ENCODE measurements at regions not wholly inside any gene's neighbourhood (a gene's known extent, or its start where the extent isn't known, plus 50 kb on each side); places are given as distances from the start of the nearest gene placed in this dataset.
"Not testable (repeated sequence)": the region's sequence is repeated elsewhere in the genome, so short reads cannot be mapped to it uniquely, and the experiment has no call there.

GRCh38 chr5:112533362-112533761 is 114.3 kb upstream of the EPB41L4A start:
- no peaks in the 10 kb centered on the region for H3K9me3 ChIP-seq (ENCODE audit: control insufficient read depth, insufficient read depth, low read length)
- H3K4me1 ChIP-seq (ENCODE audit: control insufficient read depth, insufficient read depth, low read length) = peaks cover 4% of the 10 kb centered on the region; the same call in 1 of the 2 replicates
- no peaks in the 10 kb centered on the region for H3K36me3 ChIP-seq (ENCODE audit: control insufficient read depth, insufficient read depth, low read length)
- WGBS (ENCODE audit: insufficient coverage, insufficient read length) = no CpG with 5 or more reads among the region's 1 CpG
- no peak overlapping the region for H3K27ac ChIP-seq (ENCODE audit: low read length)
- no peaks in the 10 kb centered on the region for H3K27me3 ChIP-seq (ENCODE audit: control insufficient read depth, insufficient read depth, low read length)
- DNase-seq (ENCODE audit: low read depth, low spot score) = no peak
- no peak overlapping the region for H3K4me3 ChIP-seq (ENCODE audit: low read length)

DNA sequence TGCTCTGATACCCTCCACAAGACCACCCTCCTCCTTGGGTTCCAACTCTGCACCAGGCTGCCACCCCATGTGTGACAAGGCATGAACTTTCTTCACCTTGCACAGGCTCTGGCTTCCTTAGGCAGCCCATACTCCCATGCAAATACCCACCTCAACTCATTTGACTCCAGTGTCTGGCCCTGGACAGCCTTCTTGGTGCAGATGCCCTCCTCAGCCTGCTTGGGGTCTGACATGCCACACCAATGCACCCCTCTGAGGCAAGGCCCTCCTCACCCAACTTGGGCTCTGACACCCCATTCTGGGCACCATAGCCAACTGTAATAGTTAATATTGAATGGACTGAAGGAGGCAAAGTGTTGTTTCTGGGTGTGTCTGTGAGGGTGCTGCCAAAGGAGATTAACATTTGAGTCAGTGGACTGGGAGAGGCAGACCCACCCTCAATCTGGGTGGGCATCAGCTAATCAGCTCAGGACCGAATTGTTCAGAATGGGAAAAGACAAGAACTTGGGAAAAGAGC is 115.0 kb upstream of the EPB41L4A start:
- DNase-seq (ENCODE audit: low read depth, low spot score) = no peak
- no peaks in the 10 kb centered on the region for H3K9me3 ChIP-seq (ENCODE audit: control insufficient read depth, insufficient read depth, low read length)
- no CpG with 5 or more reads among the region's 1 CpG for WGBS (ENCODE audit: insufficient coverage, insufficient read length)
- no peak overlapping the region for H3K4me3 ChIP-seq (ENCODE audit: low read length)
- no peaks in the 10 kb centered on the region for H3K36me3 ChIP-seq (ENCODE audit: control insufficient read depth, insufficient read depth, low read length)
- H3K27ac ChIP-seq (ENCODE audit: low read length) = no peak overlapping the region
- peaks cover 4% of the 10 kb centered on the region for H3K4me1 ChIP-seq (ENCODE audit: control insufficient read depth, insufficient read depth, low read length)
- no peaks in the 10 kb centered on the region for H3K27me3 ChIP-seq (ENCODE audit: control insufficient read depth, insufficient read depth, low read length)

DNA sequence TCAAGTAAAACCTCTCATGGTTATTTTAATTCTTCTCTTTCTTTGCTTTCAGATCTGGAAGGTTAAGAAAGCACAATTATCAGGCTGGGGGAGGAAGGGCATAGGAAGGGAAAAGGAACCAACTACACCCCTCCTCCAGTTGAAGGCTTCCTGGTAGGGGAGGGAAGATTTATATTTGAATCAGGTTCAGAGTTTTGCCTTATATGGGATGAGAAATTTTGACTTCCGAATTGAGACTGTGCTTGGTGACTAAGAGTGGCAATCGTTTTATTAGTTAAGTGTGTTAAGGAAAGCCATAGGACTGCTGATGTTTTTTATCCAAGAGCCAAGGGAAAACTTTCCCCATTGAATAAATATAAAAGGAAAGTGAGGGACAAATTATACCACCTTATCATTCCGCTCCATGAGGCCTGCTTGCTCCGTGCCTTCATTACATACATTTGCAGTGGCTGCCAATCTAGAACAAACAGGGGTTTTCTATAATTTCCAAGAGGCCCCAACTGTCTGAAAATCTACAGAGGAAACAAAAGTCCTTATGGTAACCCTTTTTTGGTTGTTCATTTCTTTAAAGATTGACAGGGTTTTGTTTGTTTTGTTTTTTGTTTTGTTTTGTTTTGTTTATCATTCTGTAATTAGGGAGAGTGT is 115.7 kb upstream of the EPB41L4A start:
- H3K36me3 ChIP-seq (ENCODE audit: control insufficient read depth, insufficient read depth, low read length) = no peaks in the 10 kb centered on the region
- H3K9me3 ChIP-seq (ENCODE audit: control insufficient read depth, insufficient read depth, low read length) = no peaks in the 10 kb centered on the region
- DNase-seq (ENCODE audit: low read depth, low spot score) = no peak
- no peak overlapping the region for H3K27ac ChIP-seq (ENCODE audit: low read length)
- no peak overlapping the region for H3K4me3 ChIP-seq (ENCODE audit: low read length)
- WGBS (ENCODE audit: insufficient coverage, insufficient read length) = 100% methylated on average over 1 of the region's 4 CpGs
- H3K4me1 ChIP-seq (ENCODE audit: control insufficient read depth, insufficient read depth, low read length) = peaks cover 4% of the 10 kb centered on the region
- no peaks in the 10 kb centered on the region for H3K27me3 ChIP-seq (ENCODE audit: control insufficient read depth, insufficient read depth, low read length)

GRCh38 chr5:112535356-112535755 is 116.3 kb upstream of the EPB41L4A start:
- DNase-seq (ENCODE audit: low read depth, low spot score) = no peak
- no CpG with 5 or more reads among the region's 2 CpGs for WGBS (ENCODE audit: insufficient coverage, insufficient read length)
- Histone ChIP-seq H3K27me3 (ENCODE audit: control insufficient read depth, insufficient read depth, low read length) (no peaks in the 10 kb centered on the region), H3K36me3 (ENCODE audit: control insufficient read depth, insufficient read depth, low read length) (no peaks in the 10 kb centered on the region), H3K9me3 (ENCODE audit: control insufficient read depth, insufficient read depth, low read length) (no peaks in the 10 kb centered on the region), H3K27ac (ENCODE audit: low read length) (no peak overlapping the region), H3K4me1 (ENCODE audit: control insufficient read depth, insufficient read depth, low read length) (peaks cover 4% of the 10 kb centered on the region), H3K4me3 (ENCODE audit: low read length) (no peak overlapping the region)

DNA sequence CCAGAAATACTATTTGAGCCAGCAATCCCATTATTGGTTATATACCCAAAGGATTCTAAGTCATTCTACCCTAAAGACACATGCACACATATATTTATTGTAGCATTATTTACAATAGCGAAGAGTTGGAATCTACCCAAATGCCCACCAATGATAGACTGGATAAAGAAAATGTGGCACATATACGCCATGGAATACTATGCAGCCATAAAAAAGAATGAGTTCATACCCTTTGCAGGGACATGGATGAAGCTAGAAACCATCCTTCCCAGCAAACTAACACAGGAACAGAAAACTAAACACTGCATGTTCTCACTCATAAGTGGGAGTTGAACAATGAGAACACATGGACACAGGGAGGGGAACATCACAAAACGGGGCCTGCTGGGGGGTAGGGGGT is 125.5 kb upstream of the EPB41L4A start:
- not testable (repeated sequence) for H3K27ac ChIP-seq (ENCODE audit: low read length); H3K36me3 ChIP-seq (ENCODE audit: control insufficient read depth, insufficient read depth, low read length); H3K9me3 ChIP-seq (ENCODE audit: control insufficient read depth, insufficient read depth, low read length); DNase-seq (ENCODE audit: low read depth, low spot score); H3K27me3 ChIP-seq (ENCODE audit: control insufficient read depth, insufficient read depth, low read length); H3K4me3 ChIP-seq (ENCODE audit: low read length); H3K4me1 ChIP-seq (ENCODE audit: control insufficient read depth, insufficient read depth, low read length)
- WGBS (ENCODE audit: insufficient coverage, insufficient read length) = no CpG with 5 or more reads among the region's 3 CpGs

DNA sequence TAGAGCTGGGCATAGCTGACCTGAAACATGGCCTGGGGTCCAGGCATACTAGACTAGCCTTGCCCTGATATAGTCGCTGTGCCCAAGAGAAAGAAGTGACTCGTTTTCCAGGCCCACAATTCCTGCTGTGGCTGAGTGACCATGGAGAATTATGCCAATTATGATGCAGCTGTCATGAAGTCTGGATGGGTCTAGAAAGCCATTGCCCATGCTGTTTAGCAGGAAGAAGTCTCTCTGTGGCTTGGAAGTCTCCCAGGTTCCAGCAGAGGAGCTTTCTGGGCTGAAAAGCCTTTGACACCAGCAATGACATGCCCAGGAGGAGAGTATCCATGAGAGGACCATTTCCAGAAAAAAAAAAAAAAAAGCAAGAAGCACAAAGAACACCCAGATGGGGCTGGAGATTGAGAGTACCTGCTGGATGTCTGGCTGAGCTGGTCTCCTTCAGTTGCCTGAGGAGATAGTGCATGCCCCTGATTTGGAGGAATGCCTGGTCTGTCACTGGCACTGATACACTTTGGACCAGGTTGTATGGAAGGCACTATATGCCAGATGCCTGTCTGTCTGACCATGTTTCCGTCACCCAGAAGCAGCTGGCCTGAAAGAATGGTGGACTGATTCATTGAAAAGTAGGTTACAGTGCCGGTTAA is 128.0 kb upstream of the EPB41L4A start:
- Histone ChIP-seq H3K36me3 (ENCODE audit: control insufficient read depth, insufficient read depth, low read length) (no peaks in the 10 kb centered on the region), H3K4me1 (ENCODE audit: control insufficient read depth, insufficient read depth, low read length) (no peaks in the 10 kb centered on the region), H3K27ac (ENCODE audit: low read length) (no peak overlapping the region), H3K4me3 (ENCODE audit: low read length) (no peak overlapping the region), H3K27me3 (ENCODE audit: control insufficient read depth, insufficient read depth, low read length) (no peaks in the 10 kb centered on the region), H3K9me3 (ENCODE audit: control insufficient read depth, insufficient read depth, low read length) (no peaks in the 10 kb centered on the region)
- no CpG with 5 or more reads among the region's 4 CpGs for WGBS (ENCODE audit: insufficient coverage, insufficient read length)
- DNase-seq (ENCODE audit: low read depth, low spot score) = no peak

GRCh38 chr5:112548246-112548881 is 129.3 kb upstream of the EPB41L4A start:
- H3K27me3 ChIP-seq (ENCODE audit: control insufficient read depth, insufficient read depth, low read length) = no peaks in the 10 kb centered on the region
- DNase-seq (ENCODE audit: low read depth, low spot score) = no peak
- WGBS (ENCODE audit: insufficient coverage, insufficient read length) = no CpG with 5 or more reads among the region's 4 CpGs

DNA sequence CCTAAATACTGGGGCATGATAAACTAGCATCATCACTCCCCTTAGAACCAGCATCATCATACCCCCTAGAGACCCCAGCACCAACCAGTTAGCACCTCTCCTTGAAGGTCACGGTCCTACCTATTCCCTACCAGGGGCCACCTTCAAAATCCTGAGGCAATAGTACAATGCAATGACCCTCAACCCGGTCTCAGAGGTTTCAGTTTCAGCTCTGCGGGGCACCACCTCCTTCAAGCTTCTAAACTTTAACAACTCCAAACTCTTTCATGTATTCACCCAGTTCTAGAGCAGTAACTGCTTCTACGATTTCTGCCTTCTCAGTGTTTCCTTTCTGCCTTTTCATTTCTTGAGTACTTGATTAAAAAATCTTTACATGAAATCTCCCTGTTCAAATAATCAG is 130.1 kb upstream of the EPB41L4A start:
- Histone ChIP-seq H3K27me3 (ENCODE audit: control insufficient read depth, insufficient read depth, low read length) (no peaks in the 10 kb centered on the region), H3K9me3 (ENCODE audit: control insufficient read depth, insufficient read depth, low read length) (no peaks in the 10 kb centered on the region), H3K36me3 (ENCODE audit: control insufficient read depth, insufficient read depth, low read length) (no peaks in the 10 kb centered on the region), H3K4me3 (ENCODE audit: low read length) (no peak overlapping the region), H3K4me1 (ENCODE audit: control insufficient read depth, insufficient read depth, low read length) (no peaks in the 10 kb centered on the region), H3K27ac (ENCODE audit: low read length) (no peak overlapping the region)
- WGBS (ENCODE audit: insufficient coverage, insufficient read length) = no CpG with 5 or more reads among the region's 4 CpGs
- no peak for DNase-seq (ENCODE audit: low read depth, low spot score)

More at GRCh38 chr5:112548246-112548881, 129.3 kb upstream of the EPB41L4A start:
- Histone ChIP-seq H3K4me1 (ENCODE audit: control insufficient read depth, insufficient read depth, low read length) (no peaks in the 10 kb centered on the region), H3K36me3 (ENCODE audit: control insufficient read depth, insufficient read depth, low read length) (no peaks in the 10 kb centered on the region), H3K9me3 (ENCODE audit: control insufficient read depth, insufficient read depth, low read length) (no peaks in the 10 kb centered on the region), H3K4me3 (ENCODE audit: low read length) (no peak overlapping the region), H3K27ac (ENCODE audit: low read length) (no peak overlapping the region)

GRCh38 chr5:112549605-112550166 is 130.6 kb upstream of the EPB41L4A start:
- Histone ChIP-seq H3K27ac (ENCODE audit: low read length) (no peak overlapping the region), H3K36me3 (ENCODE audit: control insufficient read depth, insufficient read depth, low read length) (no peaks in the 10 kb centered on the region), H3K4me1 (ENCODE audit: control insufficient read depth, insufficient read depth, low read length) (no peaks in the 10 kb centered on the region), H3K4me3 (ENCODE audit: low read length) (no peak overlapping the region), H3K9me3 (ENCODE audit: control insufficient read depth, insufficient read depth, low read length) (no peaks in the 10 kb centered on the region), H3K27me3 (ENCODE audit: control insufficient read depth, insufficient read depth, low read length) (no peaks in the 10 kb centered on the region)
- DNase-seq (ENCODE audit: low read depth, low spot score) = no peak
- no CpG with 5 or more reads among the region's 2 CpGs for WGBS (ENCODE audit: insufficient coverage, insufficient read length)

DNA sequence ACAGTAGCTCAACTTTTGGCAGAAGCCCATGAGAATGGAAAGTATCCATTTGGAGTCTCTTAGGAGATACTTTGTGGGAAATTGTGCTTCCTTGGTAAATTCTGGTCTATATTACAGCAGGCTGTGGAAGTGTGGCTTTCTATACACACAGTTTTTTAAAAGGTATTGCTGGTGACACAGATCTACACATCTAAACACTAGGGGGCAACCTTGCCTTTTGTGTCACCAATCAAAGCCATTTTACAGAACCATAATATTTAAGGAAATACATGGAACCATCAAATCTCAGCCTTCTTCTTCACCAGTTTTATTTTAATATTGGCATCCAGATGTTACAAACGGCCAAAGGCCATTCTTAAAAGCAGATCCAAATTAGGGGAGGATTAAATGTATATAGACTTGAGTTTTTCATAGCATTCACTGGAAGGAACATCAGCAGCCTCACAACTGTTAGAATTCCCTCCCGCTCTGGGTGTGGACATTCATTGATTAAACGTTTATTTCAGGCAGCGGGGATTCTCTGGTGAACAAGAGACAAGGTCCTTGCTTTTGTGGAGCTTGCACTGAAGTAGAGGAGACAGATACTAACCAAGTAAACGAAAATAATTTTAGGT is 132.4 kb upstream of the EPB41L4A start:
- no peaks in the 10 kb centered on the region for H3K9me3 ChIP-seq (ENCODE audit: control insufficient read depth, insufficient read depth, low read length)
- WGBS (ENCODE audit: insufficient coverage, insufficient read length) = no CpG with 5 or more reads among the region's 5 CpGs
- H3K4me3 ChIP-seq (ENCODE audit: low read length) = no peak overlapping the region
- H3K4me1 ChIP-seq (ENCODE audit: control insufficient read depth, insufficient read depth, low read length) = no peaks in the 10 kb centered on the region
- H3K27me3 ChIP-seq (ENCODE audit: control insufficient read depth, insufficient read depth, low read length) = no peaks in the 10 kb centered on the region
- no peaks in the 10 kb centered on the region for H3K36me3 ChIP-seq (ENCODE audit: control insufficient read depth, insufficient read depth, low read length)
- no peak overlapping the region for H3K27ac ChIP-seq (ENCODE audit: low read length)
- no peak for DNase-seq (ENCODE audit: low read depth, low spot score)
